Skeletal muscle cell (primary cell): ENCODE measurements at regions not wholly inside any gene's neighbourhood (a gene's known extent, or its start where the extent isn't known, plus 50 kb on each side); places are given as distances from the start of the nearest gene placed in this dataset.

Source experiments
- DNase-seq: peaks from one replicate; pipeline ENCODE4 v3.0.0-alpha.2; 2010; ENCODE audit warnings: low read depth
- H3K4me3 ChIP-seq: 2 replicates; pipeline ENCODE4 v1.5.1; 2011; ENCODE audit warnings: low read depth, mild to moderate bottlenecking, control low read depth, low read length, moderate library complexity

DNA sequence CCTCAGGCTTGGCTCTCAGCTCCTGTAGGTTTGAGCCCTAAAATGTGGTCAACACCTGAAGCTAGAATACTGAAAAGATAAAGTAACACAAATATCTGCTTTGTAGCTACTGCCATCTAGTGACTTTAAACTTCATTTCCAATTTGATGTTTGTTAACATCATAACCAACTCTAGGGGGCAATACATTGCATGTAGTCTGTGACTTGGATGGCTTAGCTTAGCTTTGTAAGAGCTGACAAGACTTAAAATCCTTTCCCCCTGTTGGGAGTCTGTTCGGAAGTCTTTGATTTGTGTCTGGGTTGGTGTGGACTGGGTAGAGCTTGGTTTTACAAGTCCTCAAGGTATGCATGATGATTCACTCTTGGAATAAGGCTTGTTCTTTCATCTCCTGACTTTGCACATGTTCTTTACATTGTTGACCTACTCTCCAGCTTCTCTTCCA is 51.7 kb downstream of the SCN11A start:
- no peak for DNase-seq
- no peak overlapping the region for H3K4me3 ChIP-seq

DNA sequence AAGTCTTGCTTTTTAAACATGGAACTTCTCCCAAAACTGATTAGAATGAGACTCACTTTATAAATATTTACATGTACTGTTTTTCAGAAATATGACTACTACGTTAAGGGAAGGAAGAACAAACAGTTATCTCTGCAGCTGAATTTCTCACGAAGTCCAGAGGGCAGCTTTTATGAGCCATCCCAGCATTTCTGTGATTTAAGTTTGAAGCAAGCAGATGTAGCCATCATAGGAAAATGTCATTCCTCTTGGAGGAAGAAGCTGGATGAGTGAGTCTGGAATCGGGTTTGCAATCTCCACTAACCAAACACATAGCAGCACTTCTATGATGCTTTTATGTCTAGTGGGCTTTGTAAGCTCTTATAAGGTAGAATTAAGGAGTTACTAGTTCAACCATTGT is 53.7 kb downstream of the SCN11A start:
- H3K4me3 ChIP-seq = no peak overlapping the region
- DNase-seq = no peak

DNA sequence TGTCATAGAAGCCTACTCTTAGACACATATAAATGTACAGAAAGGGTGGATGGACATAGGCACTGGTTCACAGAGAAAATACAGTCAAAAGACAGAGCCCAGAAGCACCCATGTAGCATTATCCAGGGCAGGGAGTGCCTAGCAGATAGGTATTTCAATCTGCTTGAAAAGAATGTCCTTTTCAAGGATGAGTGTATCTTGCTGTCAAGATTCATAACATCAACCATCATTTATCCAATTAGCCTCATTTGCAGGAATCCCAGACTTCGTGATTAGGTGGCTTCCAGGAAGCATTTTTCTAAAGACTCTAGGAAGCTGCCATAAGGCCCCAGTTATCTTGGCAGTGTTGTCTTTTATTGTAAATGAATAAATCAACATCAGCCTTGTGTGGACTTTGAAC is 55.6 kb downstream of the SCN11A start:
- H3K4me3 ChIP-seq = no peak overlapping the region
- DNase-seq = no peak

DNA sequence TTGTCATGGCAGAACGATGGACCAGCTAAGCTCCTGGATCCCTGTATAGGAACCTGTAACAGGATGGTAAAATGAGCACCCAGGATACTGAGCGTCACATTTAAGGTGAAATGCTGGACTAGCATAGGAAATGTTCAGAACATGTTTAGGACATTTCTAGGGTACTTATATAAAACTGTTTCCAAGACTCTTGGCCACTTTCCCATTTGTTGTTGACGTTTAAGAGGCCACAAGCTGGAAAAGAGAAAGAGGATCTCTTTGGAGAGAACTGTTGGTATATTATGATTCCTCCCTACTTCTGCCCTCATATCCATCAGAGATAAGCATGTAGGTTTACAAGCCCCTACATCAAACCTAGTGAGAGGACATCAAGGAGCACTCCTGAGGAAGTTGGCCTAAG is 57.5 kb downstream of the SCN11A start:
- H3K4me3 ChIP-seq = no peak overlapping the region
- no peak for DNase-seq

DNA sequence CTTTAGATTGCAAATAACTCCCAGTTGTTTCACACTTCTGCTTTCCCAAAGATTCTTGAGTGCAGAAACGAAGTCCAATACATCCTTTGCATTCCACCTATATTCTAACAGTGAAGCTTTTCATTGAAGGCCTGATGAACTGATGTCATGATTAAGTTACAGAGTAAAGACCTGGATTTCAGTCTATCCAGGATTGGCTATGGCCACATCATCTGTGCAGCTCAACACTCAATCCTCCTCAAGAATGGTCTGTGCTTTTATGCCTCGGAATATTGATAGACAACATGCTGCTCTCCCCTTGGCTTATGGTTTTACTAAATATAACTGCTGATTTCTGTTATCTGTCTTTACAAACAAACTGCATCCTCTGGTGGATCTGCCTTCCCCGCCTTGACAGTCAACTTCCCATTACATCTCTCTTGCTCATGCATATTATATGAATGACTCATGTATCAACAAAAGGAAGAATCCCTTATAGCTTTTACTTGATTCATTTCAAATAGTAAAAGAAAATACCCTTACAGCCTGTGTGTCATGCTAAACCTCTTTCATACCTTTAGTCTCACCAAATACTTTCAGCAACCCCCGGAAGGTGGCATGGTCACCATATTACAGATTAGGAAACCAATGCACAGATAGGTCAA is 59.5 kb downstream of the SCN11A start:
- DNase-seq = peak; percentile 50
- no peak overlapping the region for H3K4me3 ChIP-seq

DNA sequence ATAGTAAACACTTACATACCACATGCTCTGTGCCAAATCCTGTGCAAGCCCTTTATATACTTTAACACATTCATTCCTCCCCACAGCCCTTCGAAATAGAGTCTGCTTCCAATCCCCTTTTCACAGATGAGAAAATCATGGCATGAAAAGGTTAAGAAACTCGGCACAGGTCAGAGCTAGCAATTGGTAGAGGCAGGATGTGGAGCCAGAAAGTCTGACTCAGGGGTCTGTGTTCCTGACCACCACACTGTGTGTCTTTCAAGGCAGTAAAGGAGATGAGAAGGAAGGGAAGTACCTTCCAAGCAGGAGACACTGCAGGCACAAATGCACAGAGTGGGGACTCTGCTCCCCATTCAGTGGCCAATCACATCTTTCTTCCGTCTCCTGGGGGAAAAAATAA is 61.1 kb downstream of the SCN11A start:
- H3K4me3 ChIP-seq = no peak overlapping the region
- no peak for DNase-seq

DNA sequence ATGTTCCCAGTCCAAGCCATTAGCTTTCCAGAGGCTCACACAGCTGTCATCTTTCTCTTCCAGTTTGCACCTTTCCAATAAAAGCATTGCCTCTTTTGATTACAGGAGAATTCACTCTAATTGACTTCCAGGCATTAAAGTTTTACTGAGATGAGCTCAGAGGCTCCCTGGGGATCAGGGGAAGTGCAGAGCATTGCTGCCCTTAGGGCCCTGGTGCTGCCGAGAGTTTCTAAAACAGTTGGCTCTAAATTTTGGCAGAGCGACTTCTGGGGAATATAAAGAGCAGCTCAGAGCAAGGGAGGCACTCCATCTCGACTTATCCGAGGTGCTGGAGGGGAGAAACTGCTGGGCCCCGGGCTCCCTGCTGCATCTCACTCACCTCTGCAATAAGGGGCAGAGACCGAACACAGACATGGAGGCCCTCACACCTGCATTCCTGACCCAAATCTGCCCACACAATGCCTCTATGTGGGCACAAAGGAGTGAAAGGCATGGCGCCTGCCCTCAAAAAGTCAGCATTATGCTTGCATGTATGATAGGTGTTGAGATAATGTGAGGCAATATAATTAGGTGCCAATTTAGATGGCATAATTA is 61.7 kb downstream of the SCN11A start:
- DNase-seq = no peak
- no peak overlapping the region for H3K4me3 ChIP-seq

DNA sequence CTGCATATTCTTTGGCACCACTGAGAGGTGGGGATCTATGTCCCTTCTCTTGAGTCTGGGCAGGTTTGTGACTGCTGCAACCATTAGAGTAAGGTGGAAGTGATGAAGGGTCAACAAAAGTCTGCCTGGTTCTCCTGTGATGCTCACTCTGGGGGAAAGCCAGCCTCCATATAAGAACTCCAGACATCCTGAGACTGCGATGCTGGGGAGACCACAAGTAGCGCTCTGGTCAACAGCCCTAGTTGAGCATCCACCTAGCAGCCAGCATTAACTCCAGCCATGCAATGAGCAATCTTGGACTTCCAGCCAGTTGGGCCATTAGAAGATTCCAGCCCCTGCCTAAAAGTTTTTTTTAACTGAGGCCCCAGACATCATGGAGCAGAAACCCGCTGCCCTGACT is 62.8 kb downstream of the SCN11A start:
- no peak overlapping the region for H3K4me3 ChIP-seq
- DNase-seq = no peak

DNA sequence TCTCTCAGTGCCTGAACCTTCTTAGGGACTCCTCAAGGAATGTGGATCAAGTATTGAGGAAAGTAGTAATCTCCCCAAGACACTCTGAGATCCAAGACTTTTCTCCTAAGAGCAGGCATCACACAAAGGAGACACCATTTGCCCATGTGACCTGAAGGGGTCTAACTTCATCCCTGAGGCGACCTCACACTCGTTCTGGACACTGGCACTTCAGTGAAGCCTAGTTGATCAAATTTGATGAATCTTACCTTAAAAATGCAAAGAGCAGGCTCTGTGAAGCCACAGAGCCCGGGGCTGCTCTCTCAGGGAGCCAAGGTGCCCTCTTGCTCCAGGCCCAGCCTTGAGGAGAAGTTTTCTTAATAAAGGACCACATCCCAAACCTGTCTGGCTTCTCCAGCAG is 64.3 kb downstream of the SCN11A start:
- no peak overlapping the region for H3K4me3 ChIP-seq
- no peak for DNase-seq

DNA sequence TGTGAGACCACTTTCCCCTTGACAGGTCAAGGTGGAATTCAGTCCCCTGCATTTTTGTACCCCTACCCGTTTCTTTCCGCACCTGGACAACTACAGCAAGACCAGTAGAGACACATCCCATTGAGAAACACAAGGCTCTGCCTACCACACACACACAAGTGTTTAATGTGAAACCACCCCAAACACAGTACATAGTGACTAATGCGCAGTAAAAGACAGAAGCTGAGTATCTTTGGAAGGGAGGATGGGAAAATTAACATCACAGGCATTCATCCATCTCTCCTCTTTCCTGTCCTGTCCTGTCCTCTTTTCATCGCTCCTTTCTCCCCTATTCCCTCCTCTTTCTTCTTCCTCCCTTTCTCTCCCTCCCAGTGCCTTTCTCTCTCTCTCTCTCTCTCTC is 64.8 kb downstream of the SCN11A start:
- no peak for DNase-seq
- no peak overlapping the region for H3K4me3 ChIP-seq

DNA sequence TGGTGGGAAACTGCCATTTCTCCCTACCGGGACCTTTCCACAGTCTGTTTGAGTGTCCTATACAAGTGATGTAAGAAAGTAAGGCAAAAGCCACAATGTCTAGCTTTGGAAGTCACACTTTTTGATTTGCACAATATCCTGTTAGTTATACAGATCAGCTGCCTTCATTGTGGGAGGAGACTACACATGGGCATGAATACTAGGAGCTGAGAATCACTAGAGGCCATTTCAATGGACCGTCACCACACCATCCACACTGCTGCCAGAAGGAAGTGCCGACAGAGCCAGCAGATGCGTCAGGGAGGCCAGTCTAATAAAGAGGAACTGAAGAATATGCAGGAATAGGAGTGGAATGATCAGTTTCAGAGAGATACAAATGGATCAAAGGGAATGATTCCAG is 65.8 kb downstream of the SCN11A start:
- DNase-seq = no peak
- no peak overlapping the region for H3K4me3 ChIP-seq

DNA sequence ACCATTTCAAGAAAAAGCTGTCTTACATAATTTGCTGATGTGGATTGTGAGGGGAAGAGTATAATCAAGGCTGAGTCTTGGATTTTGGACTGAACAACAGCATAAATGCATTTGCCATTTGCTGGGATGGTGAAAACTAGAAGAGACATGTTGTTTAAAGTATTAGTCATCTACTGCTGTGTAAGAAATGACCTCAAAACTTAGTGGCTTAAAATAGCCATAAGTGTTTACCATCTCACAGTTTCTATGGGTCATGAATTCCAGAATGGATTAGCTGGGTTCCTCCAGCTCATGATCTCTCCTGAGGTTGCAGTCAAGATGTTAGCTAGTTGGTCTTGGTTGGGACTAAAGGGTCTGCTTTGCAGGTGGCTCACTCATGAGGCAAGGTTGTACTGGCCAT is 66.2 kb downstream of the SCN11A start:
- no peak for DNase-seq

DNA sequence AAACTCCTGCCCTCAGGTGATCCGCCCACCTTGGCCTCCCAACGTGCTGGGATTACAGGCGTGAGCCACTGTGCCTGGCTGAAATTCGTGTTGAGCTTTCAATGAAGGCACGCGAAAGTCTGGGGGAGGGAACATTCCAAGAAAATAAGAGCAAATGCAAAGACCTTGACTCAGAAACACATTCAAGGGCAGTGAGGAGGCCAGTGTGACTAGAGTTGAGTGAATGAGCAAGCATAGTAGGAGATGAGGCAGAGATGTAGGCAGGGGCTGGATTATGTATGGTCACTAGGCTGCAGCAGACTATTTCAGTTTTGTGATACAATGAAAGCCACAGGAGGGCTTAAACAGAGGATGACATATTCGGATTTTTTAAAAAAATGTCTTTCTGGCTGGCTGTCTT is 67.0 kb downstream of the SCN11A start:
- H3K4me3 ChIP-seq = no peak overlapping the region
- no peak for DNase-seq

More for the DNA sequence above, 66.2 kb downstream of the SCN11A start:
- H3K4me3 ChIP-seq = no peak overlapping the region

DNA sequence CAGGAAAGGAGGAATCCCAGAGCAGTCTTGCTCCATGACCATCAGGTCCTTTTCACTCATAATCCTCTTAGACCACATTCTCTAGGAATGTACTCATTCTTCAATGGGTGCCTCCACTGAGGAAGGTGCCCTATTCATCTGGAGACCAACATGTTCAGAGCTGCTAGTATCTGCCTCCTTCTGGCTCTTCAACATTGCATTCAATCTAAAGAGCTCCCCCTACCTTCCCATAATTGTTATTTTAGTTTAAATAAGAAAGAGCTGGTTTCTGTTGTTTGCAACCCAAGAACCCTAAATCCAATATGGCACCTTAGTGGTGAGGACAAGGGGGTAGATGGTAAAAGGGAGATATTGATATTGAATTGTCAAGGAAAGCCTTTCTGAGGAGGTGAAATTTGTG is 67.6 kb downstream of the SCN11A start:
- DNase-seq = no peak
- H3K4me3 ChIP-seq = no peak overlapping the region

DNA sequence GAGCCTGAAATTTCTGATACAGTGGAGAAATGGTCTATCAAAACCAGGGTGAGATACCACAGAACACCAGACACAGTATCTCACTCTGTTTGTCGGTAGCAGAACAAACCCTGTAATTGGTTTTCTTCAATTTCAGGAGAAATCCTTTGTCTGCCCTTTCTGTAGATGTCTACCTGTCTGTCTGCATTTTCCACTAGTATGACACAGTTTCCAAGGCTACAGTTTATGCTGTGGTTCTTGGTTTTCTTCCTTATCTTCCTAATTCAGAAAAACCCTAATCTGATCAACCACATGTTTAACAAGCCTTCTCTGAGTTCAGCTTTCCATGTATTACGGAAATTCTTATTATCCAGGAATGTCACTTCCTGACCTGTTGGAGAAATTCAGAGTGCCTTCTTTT is 70.8 kb downstream of the SCN11A start:
- DNase-seq = no peak
- no peak overlapping the region for H3K4me3 ChIP-seq

DNA sequence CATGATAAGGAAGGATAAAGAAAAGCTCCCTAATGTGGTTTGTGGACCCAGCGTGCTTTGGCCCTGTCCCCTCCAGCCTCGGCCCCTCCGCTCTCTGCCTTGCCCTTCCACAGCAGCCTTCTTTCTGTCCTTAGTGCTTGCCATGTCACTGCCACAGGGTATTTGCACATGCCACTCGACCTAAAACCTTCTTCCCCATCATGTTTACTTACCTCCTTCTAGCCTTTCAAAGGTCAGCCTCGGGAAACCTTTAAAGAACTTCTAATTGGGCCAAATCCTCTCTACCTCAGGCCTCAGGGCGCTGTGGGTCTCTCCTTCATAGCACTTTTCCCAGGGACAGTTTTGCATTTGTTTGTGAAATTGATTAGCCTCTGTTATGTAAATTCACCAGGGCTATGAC is 73.0 kb downstream of the SCN11A start:
- H3K4me3 ChIP-seq = no peak overlapping the region
- DNase-seq = no peak

DNA sequence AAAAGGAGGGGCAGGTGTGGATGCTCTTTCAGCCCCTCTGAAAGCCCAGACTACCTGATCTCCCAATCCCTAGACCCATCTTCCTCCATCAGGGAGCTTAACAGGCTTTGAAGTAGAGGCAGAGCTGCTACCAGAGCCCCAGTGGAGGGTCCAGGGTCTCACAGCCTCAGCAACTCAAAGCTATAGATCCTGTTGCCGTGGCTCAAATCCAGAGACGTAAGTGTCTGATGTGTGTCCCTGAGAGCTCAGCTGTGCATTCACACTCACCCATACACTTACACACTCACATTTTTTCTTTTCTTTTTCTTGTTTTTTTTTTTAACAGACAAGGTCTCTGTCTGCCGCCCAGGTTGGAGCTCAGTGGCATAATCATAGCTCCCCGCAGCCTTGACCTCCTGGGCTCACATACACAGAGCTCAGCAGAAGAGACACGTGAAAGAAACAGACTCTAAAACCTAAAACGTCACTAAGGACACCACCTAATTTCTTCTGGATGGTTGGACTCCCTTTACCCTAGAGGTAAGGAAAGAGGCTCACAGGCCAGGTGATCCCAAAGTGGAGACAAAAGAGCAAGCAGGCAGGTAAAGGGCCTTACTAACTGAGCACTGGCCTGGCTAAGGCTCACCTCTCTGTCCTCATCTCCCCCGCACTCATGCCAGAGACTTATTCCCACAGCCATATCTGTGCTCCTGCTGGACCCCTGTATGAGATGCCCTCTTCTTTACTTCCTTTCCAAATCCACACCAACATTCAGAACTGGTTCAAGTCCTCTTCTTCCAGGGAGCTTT is 80.7 kb downstream of the SCN11A start:
- DNase-seq = no peak
- no peak overlapping the region for H3K4me3 ChIP-seq

DNA sequence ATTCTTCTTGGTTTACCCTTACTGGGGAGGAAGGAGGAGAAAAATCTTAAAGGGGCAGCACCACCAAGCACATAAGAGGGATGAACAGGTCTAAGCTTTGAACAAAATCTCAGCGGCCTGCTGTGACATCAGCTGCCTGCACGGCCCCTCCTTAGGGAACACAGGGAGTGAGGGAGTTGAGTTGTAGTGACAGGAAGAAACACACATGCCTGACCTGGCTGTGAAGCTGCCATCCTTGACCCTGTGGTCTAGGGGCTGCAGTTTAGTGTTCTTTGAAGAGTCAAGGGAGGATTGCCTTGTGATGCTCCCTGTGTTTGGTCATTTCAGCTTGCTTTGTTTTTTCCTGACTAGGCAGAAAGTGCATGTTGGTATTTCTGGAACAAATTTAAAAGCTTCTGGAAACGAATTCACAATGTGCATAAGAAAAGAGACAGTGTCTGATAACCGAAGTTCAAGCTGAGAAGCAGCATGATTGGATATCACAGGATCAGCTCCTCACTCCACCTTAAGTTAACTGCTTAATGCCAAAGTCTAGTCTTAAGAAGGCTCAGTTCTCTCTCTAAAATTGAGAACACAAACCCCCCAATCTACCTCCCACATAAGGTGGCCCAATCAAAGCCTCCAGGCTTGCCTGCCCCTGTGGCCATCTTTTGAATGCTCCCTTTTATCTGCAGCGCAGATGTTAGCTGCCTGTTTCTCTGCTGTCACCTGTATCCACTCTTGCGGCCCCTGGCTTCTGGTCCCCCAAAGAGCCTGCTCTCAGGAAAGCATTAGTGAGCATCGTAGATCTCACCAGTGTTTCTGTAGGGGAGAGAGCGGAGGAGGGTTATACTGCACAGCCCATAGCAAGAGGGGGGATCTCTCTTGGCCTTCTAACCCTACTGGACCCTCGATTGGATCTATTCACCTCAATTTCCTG is 82.2 kb downstream of the SCN11A start:
- no peak for DNase-seq

DNA sequence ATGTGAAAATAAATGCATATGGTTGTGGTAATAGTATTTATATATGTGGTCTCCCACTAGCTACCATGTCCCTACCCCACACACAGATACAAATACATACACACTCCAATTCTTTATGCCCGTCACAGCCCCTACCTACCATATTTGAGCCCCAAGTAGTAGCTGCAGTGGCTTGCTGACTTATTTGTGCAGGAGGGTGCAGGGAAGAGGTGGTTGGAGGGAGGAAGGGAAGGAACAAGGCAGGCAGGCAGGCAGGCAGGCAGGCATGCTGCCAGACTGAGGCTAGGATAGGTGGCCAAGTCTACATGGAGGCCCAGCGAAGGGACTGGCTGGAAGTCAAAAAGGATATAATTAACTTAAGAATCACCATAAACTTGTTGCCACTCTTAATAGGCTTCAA is 82.9 kb downstream of the SCN11A start:
- DNase-seq = no peak

More for the DNA sequence above, 82.2 kb downstream of the SCN11A start:
- H3K4me3 ChIP-seq = no peak overlapping the region

DNA sequence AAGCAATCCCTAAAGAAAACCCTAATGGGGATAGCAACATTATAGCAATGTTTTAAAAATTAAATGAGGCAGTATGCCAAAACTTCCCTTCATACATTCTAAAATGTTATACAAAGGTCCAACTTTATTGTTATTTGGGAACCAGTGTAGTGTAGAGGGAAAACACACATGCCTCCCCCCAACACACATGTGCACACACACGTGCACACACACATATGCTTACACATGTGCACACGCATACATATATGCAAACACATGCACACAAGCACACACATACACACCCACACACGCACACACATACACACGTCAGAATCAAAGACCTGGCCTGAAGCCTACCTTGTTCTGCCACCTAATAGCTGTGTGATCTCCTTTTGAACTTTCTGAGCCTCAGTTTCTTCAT is 83.3 kb downstream of the SCN11A start:
- H3K4me3 ChIP-seq = no peak overlapping the region
- no peak for DNase-seq

More for the DNA sequence above, 82.9 kb downstream of the SCN11A start:
- no peak overlapping the region for H3K4me3 ChIP-seq
